GM18508 (cell line): ENCODE measurements at regions not wholly inside any gene's neighbourhood (a gene's known extent, or its start where the extent isn't known, plus 50 kb on each side); places are given as distances from the start of the nearest gene placed in this dataset.
"Not testable (repeated sequence)": the region's sequence is repeated elsewhere in the genome, so short reads cannot be mapped to it uniquely, and the experiment has no call there.

Experiments
- ATAC-seq: cut with Tn5 transposase; IDR thresholded peaks from one replicate; pipeline ENCODE4 v1.9.1; 2021; ENCODE audit warnings: moderate number of reproducible peaks; ENCODE audit not compliant: insufficient read depth, unreplicated experiment

GRCh38 chr9:102767076-102767475, 228.1 kb upstream of the CYLC2 start:
- ATAC-seq, result no peak

GRCh38 chr9:102740578-102740977, 254.6 kb upstream of the CYLC2 start:
- ATAC-seq, result no peak

DNA sequence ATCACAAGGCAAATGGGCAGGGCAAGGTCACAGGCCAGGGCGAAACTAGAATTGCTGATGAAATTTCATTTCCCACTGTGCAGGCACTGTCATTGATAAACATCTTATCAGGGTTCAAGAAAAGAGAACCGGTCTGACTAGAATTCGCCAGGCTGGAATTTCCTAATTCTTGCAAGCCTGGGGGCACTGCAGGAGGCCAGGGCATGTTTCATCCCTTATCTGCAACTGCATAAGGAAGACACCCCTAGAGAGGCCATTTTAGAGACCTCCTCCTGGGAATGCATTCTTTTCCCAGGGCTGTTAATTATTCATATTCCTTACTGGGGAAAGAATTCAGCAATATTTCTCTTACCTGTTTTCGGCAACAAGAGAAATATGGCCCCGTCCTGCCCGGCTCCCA, 266.2 kb upstream of the CYLC2 start:
- no peak for ATAC-seq

- ATAC-seq, result no peak
Measured at GRCh38 chr9:102714184-102714583, 280.9 kb upstream of the CYLC2 start.

GRCh38 chr9:102712910-102713309, 282.2 kb upstream of the CYLC2 start:
- not testable (repeated sequence) for ATAC-seq

DNA sequence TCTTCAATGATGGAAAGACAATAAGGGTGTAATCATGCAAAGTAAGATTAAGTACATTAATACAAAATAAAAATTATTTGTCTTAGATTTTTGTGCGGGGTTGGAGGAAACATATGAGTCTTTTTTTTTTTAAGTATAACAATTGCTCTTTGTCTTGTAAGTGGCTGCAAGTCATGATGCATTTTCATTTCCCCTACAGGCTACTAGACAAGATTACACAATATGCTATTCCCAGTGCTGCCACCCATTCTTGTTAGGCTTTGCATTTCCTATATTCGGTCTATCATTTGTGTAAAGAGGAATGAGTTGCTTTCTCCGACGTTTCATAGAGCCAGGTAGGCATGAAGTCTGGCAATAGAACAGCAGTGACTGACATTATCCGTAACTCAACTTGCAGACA, 294.2 kb upstream of the CYLC2 start:
- ATAC-seq, result no peak

DNA sequence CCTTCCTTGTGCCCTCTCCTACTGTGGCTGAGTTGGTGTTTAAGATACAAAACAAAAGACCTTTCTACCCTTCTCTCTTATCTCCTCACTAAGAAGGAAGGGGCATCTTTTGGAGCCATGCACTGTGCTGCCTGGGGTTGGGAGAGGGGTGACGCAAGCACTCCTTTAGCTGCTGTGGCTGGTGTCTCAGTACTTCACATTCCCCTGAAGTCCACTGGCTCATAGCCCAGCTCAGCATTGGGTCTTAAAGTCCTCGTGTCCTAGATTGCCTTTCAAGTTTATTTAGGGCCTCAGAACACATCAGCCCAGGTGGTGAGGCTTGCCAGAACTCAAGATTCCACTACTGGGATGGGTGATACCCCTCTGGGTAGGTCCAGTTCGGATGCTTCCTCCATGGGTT, 325.9 kb upstream of the CYLC2 start:
- no peak for ATAC-seq

GRCh38 chr9:102652471-102652870, 342.7 kb upstream of the CYLC2 start:
- no peak for ATAC-seq

- no peak for ATAC-seq
Measured at GRCh38 chr9:102650896-102651295, 344.2 kb upstream of the CYLC2 start.

DNA sequence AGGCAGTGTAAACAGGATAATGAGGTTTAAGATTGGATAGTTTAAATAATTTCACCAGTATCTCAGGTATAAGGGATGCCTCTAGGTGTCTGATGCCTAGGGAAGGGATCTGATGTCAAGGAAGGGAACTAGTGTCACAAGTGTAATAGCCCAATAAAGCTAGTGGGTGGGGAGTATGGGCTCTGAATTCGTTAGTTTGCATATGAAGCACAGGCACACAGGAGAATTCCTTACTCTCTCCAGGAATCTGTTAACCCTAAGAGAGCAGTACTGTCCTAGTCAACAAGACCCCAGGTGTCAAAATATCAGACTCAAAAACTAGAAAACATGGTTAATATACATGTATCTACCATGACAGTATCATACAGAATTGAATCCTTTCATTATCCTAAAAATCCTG, 352.5 kb upstream of the CYLC2 start:
- ATAC-seq, result no peak

GRCh38 chr9:102631559-102631958, 363.6 kb upstream of the CYLC2 start:
- no peak for ATAC-seq

GRCh38 chr9:102609461-102609860, 385.7 kb upstream of the CYLC2 start:
- no peak for ATAC-seq

DNA sequence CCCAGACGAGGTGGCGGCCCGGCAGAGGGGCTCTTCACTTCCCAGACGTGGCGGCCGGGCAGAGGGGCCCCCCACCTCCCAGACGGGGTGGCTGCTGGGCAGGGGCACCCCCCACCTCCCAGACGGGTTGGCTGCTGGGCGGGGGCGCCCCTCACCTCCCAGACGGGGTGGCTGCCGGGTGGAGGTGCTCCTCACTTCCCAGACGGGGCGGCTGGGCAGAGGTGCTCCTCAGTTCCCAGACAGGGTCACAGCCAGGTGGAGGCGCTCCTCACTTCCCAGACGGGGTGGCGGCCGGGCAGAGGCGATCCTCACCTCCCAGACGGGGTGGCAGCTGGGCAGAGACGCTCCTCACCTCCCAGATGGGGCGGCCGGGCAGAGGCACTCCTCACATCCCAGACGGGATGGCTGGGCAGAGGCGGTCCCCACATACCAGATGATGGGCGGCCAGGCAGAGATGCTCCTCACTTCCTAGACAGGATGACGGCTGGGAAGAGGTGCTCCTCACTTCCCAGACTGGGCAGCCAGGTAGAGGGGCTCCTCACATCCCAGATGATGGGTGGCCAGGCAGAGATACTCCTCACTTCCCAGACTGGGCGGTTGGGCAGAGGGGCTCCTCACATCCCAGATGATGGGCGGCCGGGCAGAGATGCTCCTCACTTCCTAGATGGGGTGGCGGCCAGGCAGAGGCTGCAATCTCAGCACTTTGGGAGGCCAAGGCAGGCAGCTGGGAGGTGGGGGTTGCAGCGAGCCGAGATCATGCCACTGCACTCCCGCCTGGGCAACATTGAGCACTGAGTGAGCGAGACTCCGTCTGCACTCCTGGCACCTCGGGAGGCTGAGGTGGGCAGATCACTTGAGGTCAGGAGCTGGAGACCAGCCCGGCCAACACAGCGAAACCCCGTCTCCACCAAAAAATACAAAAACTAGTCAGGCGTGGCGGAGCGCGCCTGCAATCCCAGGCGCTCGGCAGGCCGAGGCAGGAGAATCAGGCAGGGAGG, 391.6 kb upstream of the CYLC2 start:
- not testable (repeated sequence) for ATAC-seq

- ATAC-seq, result no peak
Measured at GRCh38 chr9:102594241-102594640, 400.9 kb upstream of the CYLC2 start.

GRCh38 chr9:102587281-102587680, 407.9 kb upstream of the CYLC2 start:
- no peak for ATAC-seq

DNA sequence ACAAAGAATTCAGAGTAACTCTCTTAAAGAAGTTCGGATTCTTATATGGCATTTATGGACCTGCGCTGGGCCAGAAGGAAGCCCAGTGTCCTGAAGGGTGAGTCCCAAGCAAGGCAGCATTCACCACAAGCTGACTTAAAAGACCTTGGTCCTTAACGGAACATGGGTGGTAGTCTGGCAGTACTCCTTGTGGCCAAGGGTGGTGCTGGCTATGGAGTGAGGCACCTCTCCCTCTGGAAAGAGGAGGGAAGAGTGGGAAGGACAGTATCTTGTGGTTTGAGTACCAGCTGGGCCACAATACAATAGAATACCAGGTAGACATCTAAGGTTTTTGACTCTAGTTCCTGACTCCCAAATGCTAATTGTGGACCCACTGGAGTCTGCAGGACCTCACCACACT, 425.7 kb upstream of the CYLC2 start:
- no peak for ATAC-seq

DNA sequence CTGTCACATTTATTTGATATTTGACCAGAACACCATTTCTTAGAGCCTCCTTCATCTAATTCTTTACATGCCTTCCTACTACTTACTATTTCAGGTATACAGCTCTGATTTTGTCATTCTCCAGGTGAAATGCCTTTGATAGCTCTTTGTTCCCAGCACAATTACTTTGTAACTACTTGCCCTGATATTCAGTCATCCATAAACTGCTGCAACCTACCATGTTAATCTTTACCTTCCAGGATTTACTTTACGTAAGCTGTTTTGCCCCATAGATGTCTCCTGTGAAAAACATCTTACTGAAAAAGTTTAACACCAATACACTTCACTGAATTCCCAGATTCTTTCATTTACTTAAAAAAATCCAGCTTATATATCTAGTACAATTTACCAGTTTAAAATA, 443.8 kb upstream of the CYLC2 start:
- ATAC-seq, result no peak

DNA sequence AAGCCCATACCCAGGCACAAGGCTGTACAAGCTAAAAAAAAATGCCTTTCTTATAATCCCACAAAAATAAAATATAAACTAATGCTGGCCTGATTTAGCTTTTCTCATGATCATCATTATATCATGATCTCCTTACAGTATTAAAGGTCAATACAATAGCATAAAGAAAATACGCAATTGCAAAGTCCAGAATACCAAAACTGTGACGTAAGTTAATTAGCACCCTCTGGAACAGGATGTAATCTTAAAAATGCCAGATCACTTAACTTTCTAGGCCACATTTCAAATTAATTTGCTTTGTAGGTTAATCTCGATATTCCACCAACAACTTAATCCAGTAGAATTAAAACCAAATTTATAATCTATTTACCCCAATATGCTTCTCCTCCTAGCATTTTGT, 444.2 kb upstream of the CYLC2 start:
- ATAC-seq, result no peak

DNA sequence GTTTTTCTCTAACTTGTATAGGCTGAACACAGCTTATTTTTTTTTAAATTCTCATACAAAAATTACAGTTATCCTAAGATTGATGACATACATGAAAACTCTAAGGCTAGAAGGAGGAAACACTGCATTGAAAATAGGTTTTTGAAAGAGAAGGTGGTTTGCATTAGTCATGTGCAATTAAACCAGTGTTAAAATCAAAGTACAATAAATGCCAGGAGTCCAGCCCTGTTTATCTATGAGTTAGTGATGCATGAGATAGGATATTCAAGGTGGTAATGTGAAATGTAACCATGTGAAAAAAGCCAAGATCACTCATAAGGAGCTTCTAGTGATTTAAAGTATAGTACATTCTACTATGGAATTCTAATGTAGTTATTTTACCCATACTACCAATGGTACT, 444.9 kb upstream of the CYLC2 start:
- no peak for ATAC-seq

GRCh38 chr9:102534031-102534430, 461.1 kb upstream of the CYLC2 start:
- no peak for ATAC-seq

- no peak for ATAC-seq
Measured at GRCh38 chr9:102521097-102521755, 473.9 kb upstream of the CYLC2 start.

GRCh38 chr9:102519423-102519822, 475.7 kb upstream of the CYLC2 start:
- ATAC-seq, result no peak
